HEK293 (cell line): ENCODE measurements at regions not wholly inside any gene's neighbourhood (a gene's known extent, or its start where the extent isn't known, plus 50 kb on each side); places are given as distances from the start of the nearest gene placed in this dataset.

ENCODE experiments used
- CTCF ChIP-seq: fragments of 450-650 bp; formaldehyde crosslinking; IDR thresholded peaks from 2 replicates; pipeline ENCODE4 v1.5.1; 2016; ENCODE audit warnings: missing biosample characterization, missing genetic modification characterization
- ZFP41 ChIP-seq: fragments of 450-650 bp; formaldehyde crosslinking; IDR thresholded peaks from 2 replicates; pipeline ENCODE4 v1.5.1; 2016; ENCODE audit warnings: missing biosample characterization, missing genetic modification characterization, borderline replicate concordance
- ZNF549 ChIP-seq: fragments of 450-650 bp; IDR thresholded peaks from 2 replicates; pipeline ENCODE4 v1.5.1; 2018; ENCODE audit warnings: missing biosample characterization, missing genetic modification characterization, mild to moderate bottlenecking, inconsistent platforms, moderate library complexity
- ZNF626 ChIP-seq: fragments of 450-650 bp; sonication (Bioruptor Pico); formaldehyde crosslinking; IDR thresholded peaks from 2 replicates; pipeline ENCODE4 v1.5.1; 2018; ENCODE audit warnings: missing biosample characterization, missing genetic modification characterization, inconsistent platforms
- TF ChIP-seq, protein P1 (sequence below): fragments of 450-650 bp; formaldehyde crosslinking; IDR thresholded peaks from 2 replicates; pipeline ENCODE4 v1.5.1; 2016; ENCODE audit warnings: missing biosample characterization, missing genetic modification characterization

- TF ChIP-seq ZFP41 (tag by site-specific recombination) = no peak
- TF ChIP-seq CTCF (tag by site-specific recombination) = no peak
- TF ChIP-seq, protein P1, sequence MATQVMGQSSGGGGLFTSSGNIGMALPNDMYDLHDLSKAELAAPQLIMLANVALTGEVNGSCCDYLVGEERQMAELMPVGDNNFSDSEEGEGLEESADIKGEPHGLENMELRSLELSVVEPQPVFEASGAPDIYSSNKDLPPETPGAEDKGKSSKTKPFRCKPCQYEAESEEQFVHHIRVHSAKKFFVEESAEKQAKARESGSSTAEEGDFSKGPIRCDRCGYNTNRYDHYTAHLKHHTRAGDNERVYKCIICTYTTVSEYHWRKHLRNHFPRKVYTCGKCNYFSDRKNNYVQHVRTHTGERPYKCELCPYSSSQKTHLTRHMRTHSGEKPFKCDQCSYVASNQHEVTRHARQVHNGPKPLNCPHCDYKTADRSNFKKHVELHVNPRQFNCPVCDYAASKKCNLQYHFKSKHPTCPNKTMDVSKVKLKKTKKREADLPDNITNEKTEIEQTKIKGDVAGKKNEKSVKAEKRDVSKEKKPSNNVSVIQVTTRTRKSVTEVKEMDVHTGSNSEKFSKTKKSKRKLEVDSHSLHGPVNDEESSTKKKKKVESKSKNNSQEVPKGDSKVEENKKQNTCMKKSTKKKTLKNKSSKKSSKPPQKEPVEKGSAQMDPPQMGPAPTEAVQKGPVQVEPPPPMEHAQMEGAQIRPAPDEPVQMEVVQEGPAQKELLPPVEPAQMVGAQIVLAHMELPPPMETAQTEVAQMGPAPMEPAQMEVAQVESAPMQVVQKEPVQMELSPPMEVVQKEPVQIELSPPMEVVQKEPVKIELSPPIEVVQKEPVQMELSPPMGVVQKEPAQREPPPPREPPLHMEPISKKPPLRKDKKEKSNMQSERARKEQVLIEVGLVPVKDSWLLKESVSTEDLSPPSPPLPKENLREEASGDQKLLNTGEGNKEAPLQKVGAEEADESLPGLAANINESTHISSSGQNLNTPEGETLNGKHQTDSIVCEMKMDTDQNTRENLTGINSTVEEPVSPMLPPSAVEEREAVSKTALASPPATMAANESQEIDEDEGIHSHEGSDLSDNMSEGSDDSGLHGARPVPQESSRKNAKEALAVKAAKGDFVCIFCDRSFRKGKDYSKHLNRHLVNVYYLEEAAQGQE (tag by site-specific recombination) = no peak
- no peak for TF ChIP-seq ZNF626 (tag by site-specific recombination)
- TF ChIP-seq ZNF549 (tag by site-specific recombination) = no peak
Measured at GRCh38 chr6:40146902-40147301, 212.6 kb upstream of the MOCS1 start.
